HepG2 (cell line): ENCODE measurements at regions not wholly inside any gene's neighbourhood (a gene's known extent, or its start where the extent isn't known, plus 50 kb on each side); places are given as distances from the start of the nearest gene placed in this dataset.
A peak's percentile ranks its signal among the peaks of the same experiment; 100 is the strongest.

Experiments used
- CAMTA2 ChIP-seq: sonication (generic); formaldehyde crosslinking; IDR thresholded peaks from 2 replicates; pipeline ENCODE4 v1.4.0; 2020; ENCODE audit warnings: mild to moderate bottlenecking, missing genetic modification reagents, borderline replicate concordance
- CHCHD3 ChIP-seq: sonication (generic); formaldehyde crosslinking; IDR thresholded peaks from 2 replicates; pipeline ENCODE4 v1.8.0; 2022; ENCODE audit warnings: mild to moderate bottlenecking, missing genetic modification reagents, moderate library complexity
- ELF4 ChIP-seq: sonication (generic); formaldehyde crosslinking; IDR thresholded peaks from 2 replicates; pipeline ENCODE4 v1.5.0; 2020; ENCODE audit warnings: missing genetic modification reagents, mild to moderate bottlenecking, moderate library complexity, borderline replicate concordance
- HNRNPUL1 ChIP-seq: fragments of 200-400 bp; formaldehyde crosslinking; IDR thresholded peaks from 2 replicates; pipeline ENCODE4 v1.6.1; 2017; ENCODE audit warnings: low read depth, mild to moderate bottlenecking, low read length, moderate library complexity
- KDM5B ChIP-seq: sonication (generic); formaldehyde crosslinking; IDR thresholded peaks from 2 replicates; pipeline ENCODE4 v1.4.0; 2020; ENCODE audit warnings: missing genetic modification reagents, mild to moderate bottlenecking, borderline replicate concordance
- PLRG1 ChIP-seq: fragments of 450-650 bp; conservative IDR thresholded peaks from 2 replicates; pipeline ENCODE4 v1.6.1; 2016
- POLR2AphosphoS5 ChIP-seq: IDR thresholded peaks from 2 replicates; pipeline ENCODE4 v1.6.1; 2012; ENCODE audit warnings: low read depth, low read length
- REPIN1 ChIP-seq: sonication (generic); formaldehyde crosslinking; IDR thresholded peaks from 2 replicates; pipeline ENCODE4 v1.8.0; 2022; ENCODE audit warnings: missing genetic modification reagents, low read depth, mild to moderate bottlenecking, borderline replicate concordance
- RFX1 ChIP-seq: fragments of 450-650 bp; IDR thresholded peaks from 2 replicates; pipeline ENCODE4 v1.6.1; 2017
- SP5 ChIP-seq: IDR thresholded peaks from 2 replicates; pipeline ENCODE4 v1.6.1; 2016; ENCODE audit warnings: low read depth, borderline replicate concordance
- SRF ChIP-seq: IDR thresholded peaks from 2 replicates; pipeline ENCODE4 v1.6.1; 2011; ENCODE audit warnings: mild to moderate bottlenecking, low read depth, low read length, moderate library complexity
- SRSF9 ChIP-seq: fragments of 200-400 bp; formaldehyde crosslinking; IDR thresholded peaks from 2 replicates; pipeline ENCODE4 v1.6.1; 2018; ENCODE audit warnings: borderline replicate concordance, mild to moderate bottlenecking, low read depth, low read length; ENCODE audit not compliant: insufficient read depth, poor library complexity, severe bottlenecking
- TBX2 ChIP-seq: sonication (generic); formaldehyde crosslinking; IDR thresholded peaks from 2 replicates; pipeline ENCODE4 v1.5.0; 2020; ENCODE audit warnings: missing genetic modification reagents, mild to moderate bottlenecking, borderline replicate concordance
- YY1 ChIP-seq: IDR thresholded peaks from 2 replicates; pipeline ENCODE4 v1.6.1; 2011; ENCODE audit warnings: low read length, low read depth, moderate library complexity, mild to moderate bottlenecking; ENCODE audit not compliant: insufficient read depth, insufficient replicate concordance
- ZBTB3 ChIP-seq: sonication (generic); formaldehyde crosslinking; IDR thresholded peaks from 2 replicates; pipeline ENCODE4 v1.4.0; 2020; ENCODE audit warnings: low read depth, mild to moderate bottlenecking, moderate library complexity, missing genetic modification reagents, borderline replicate concordance
- ZMYM4 ChIP-seq: sonication (generic); formaldehyde crosslinking; IDR thresholded peaks from 2 replicates; pipeline ENCODE4 v1.8.1; 2023; ENCODE audit warnings: mild to moderate bottlenecking, missing genetic modification reagents
- ZNF12 ChIP-seq: sonication (generic); formaldehyde crosslinking; IDR thresholded peaks from 2 replicates; pipeline ENCODE4 v1.5.0; 2020; ENCODE audit warnings: missing genetic modification reagents
- ZNF256 ChIP-seq: sonication (generic); formaldehyde crosslinking; conservative IDR thresholded peaks from 2 replicates; pipeline ENCODE4 v1.4.0; 2020; ENCODE audit warnings: missing genetic modification reagents
- ZNF430 ChIP-seq: sonication (generic); formaldehyde crosslinking; IDR thresholded peaks from 2 replicates; pipeline ENCODE4 v1.9.0; 2021; ENCODE audit warnings: mild to moderate bottlenecking, missing genetic modification reagents
- ZNF549 ChIP-seq: sonication (generic); formaldehyde crosslinking; IDR thresholded peaks from 2 replicates; pipeline ENCODE4 v1.5.0; 2020; ENCODE audit warnings: missing genetic modification reagents
- ZNF569 ChIP-seq: sonication (generic); formaldehyde crosslinking; IDR thresholded peaks from 2 replicates; pipeline ENCODE4 v1.5.0; 2020; ENCODE audit warnings: mild to moderate bottlenecking, missing genetic modification reagents, moderate library complexity, borderline replicate concordance
- ZNF713 ChIP-seq: sonication (generic); formaldehyde crosslinking; IDR thresholded peaks from 2 replicates; pipeline ENCODE4 v1.4.0; 2020; ENCODE audit warnings: mild to moderate bottlenecking, missing genetic modification reagents
- ZNF737 ChIP-seq: sonication (generic); formaldehyde crosslinking; IDR thresholded peaks from 2 replicates; pipeline ENCODE4 v1.5.0; 2020; ENCODE audit warnings: missing genetic modification reagents, mild to moderate bottlenecking, borderline replicate concordance
- ZNF781 ChIP-seq: sonication (generic); formaldehyde crosslinking; IDR thresholded peaks from 2 replicates; pipeline ENCODE4 v1.5.1; 2020; ENCODE audit warnings: borderline replicate concordance, mild to moderate bottlenecking, missing genetic modification reagents; ENCODE audit errors: not compliant biosample characterization
- TF ChIP-seq, protein P1 (sequence below): sonication (generic); formaldehyde crosslinking; IDR thresholded peaks from 2 replicates; pipeline ENCODE4 v1.5.0; 2020; ENCODE audit warnings: missing genetic modification reagents
- TF ChIP-seq, protein P2 (sequence below): IDR thresholded peaks from 2 replicates; pipeline ENCODE4 v1.6.1; 2012; ENCODE audit warnings: inconsistent platforms
- TF ChIP-seq, protein P3 (sequence below): sonication (generic); formaldehyde crosslinking; IDR thresholded peaks from 2 replicates; pipeline ENCODE4 v1.4.0; 2020; ENCODE audit warnings: mild to moderate bottlenecking, missing genetic modification reagents
- TF ChIP-seq, protein P4 (sequence below): sonication (generic); formaldehyde crosslinking; IDR thresholded peaks from 2 replicates; pipeline ENCODE4 v1.4.0; 2020; ENCODE audit warnings: missing genetic modification reagents, borderline replicate concordance

DNA sequence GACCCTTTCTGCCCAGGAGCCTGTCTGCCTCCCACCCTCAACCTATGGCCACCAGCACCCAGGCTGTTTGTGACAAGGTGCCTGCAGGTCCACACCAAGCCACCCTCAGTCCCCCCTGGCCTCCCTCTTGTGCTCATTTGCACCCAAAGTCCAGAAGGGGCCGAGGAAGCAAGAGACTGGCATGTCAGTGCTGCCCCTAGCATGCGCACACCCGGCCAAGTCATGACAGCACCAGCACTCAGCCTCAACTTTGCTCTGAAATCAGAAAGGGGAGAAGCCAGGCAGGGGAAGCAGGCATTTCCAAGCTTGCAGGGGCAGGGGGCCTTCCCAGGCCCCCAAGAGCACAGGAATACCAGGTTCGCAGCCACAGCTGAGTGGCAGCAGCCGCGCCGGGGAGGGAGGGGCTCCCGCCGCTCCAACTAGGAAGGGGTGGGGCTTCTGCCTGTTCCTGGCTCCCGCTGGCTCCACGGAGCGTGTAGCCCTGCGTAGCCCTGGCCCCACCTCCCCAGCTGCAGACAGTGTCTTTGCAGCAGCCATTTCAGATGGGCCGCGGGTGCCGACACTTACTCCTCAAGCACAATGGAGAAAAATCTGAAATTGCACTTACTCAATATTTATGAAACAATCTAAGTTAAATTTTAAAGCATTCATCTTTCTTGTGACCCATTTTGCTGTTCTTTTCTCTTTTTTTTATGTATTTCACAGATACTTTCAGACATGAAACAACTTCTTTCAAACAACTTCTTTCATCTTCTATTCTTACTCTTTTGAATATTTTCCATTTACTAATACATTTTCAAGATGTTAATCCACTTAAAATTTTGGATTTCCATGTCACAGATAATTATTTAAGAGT lies 54.9 kb upstream of the ABCB5 start (continued):
- TF ChIP-seq YY1, result no peak
- TF ChIP-seq ZNF569 (CRISPR knock-in tag), result no peak
- no peak for TF ChIP-seq ZNF713 (CRISPR knock-in tag)
- TF ChIP-seq SRSF9, result no peak
- peak; percentile 46; the same call in 1 of the 2 replicates for TF ChIP-seq KDM5B (CRISPR knock-in tag)
- TF ChIP-seq ZMYM4 (CRISPR knock-in tag), result 0 out of 2 replicates have a peak, but pooled peaks have one; percentile 27
- no peak for TF ChIP-seq PLRG1
- TF ChIP-seq REPIN1, result no peak
- no peak for TF ChIP-seq ZBTB3 (CRISPR knock-in tag)
- TF ChIP-seq, protein P1, sequence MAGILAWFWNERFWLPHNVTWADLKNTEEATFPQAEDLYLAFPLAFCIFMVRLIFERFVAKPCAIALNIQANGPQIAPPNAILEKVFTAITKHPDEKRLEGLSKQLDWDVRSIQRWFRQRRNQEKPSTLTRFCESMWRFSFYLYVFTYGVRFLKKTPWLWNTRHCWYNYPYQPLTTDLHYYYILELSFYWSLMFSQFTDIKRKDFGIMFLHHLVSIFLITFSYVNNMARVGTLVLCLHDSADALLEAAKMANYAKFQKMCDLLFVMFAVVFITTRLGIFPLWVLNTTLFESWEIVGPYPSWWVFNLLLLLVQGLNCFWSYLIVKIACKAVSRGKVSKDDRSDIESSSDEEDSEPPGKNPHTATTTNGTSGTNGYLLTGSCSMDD (CRISPR knock-in tag), result no peak
- no peak for TF ChIP-seq HNRNPUL1
- no peak for TF ChIP-seq RFX1
- TF ChIP-seq ZNF256 (CRISPR knock-in tag), result no peak
- no peak for TF ChIP-seq SP5 (CRISPR knock-in tag)
- TF ChIP-seq ELF4 (CRISPR knock-in tag), result no peak
- TF ChIP-seq, protein P2, sequence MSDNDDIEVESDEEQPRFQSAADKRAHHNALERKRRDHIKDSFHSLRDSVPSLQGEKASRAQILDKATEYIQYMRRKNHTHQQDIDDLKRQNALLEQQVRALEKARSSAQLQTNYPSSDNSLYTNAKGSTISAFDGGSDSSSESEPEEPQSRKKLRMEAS, result peak; percentile 34; the same call in 1 of the 2 replicates
- TF ChIP-seq ZNF781 (CRISPR knock-in tag), result no peak
- TF ChIP-seq, protein P3, sequence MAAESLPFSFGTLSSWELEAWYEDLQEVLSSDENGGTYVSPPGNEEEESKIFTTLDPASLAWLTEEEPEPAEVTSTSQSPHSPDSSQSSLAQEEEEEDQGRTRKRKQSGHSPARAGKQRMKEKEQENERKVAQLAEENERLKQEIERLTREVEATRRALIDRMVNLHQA, result no peak
- 0 out of 2 replicates have a peak, but pooled peaks have one; percentile 15 for TF ChIP-seq TBX2 (CRISPR knock-in tag)
- TF ChIP-seq, protein P4, sequence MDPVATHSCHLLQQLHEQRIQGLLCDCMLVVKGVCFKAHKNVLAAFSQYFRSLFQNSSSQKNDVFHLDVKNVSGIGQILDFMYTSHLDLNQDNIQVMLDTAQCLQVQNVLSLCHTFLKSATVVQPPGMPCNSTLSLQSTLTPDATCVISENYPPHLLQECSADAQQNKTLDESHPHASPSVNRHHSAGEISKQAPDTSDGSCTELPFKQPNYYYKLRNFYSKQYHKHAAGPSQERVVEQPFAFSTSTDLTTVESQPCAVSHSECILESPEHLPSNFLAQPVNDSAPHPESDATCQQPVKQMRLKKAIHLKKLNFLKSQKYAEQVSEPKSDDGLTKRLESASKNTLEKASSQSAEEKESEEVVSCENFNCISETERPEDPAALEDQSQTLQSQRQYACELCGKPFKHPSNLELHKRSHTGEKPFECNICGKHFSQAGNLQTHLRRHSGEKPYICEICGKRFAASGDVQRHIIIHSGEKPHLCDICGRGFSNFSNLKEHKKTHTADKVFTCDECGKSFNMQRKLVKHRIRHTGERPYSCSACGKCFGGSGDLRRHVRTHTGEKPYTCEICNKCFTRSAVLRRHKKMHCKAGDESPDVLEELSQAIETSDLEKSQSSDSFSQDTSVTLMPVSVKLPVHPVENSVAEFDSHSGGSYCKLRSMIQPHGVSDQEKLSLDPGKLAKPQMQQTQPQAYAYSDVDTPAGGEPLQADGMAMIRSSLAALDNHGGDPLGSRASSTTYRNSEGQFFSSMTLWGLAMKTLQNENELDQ (CRISPR knock-in tag), result no peak
- TF ChIP-seq CAMTA2 (CRISPR knock-in tag), result no peak
- TF ChIP-seq ZNF430 (CRISPR knock-in tag), result no peak
- TF ChIP-seq POLR2AphosphoS5, result no peak
- no peak for TF ChIP-seq CHCHD3 (CRISPR knock-in tag)
- no peak for TF ChIP-seq ZNF549
- TF ChIP-seq SRF, result no peak
- TF ChIP-seq ZNF12 (CRISPR knock-in tag), result no peak
- TF ChIP-seq ZNF737 (CRISPR knock-in tag), result no peak
